Brain microvascular endothelial cell (primary cell): ENCODE measurements at regions not wholly inside any gene's neighbourhood (a gene's known extent, or its start where the extent isn't known, plus 50 kb on each side); places are given as distances from the start of the nearest gene placed in this dataset.

ENCODE experiments used
- DNase-seq: peaks from one replicate; pipeline ENCODE4 v3.0.0-alpha.2; 2020
- H3K27ac ChIP-seq: fragments of 250-450 bp; sonication (Bioruptor Pico); 2 replicates; pipeline ENCODE4 v1.5.1; 2020; ENCODE audit warnings: mild to moderate bottlenecking, moderate library complexity
- H3K27me3 ChIP-seq: fragments of 250-450 bp; sonication (Bioruptor Pico); replicated peaks from 2 replicates; pipeline ENCODE4 v1.5.1; 2020; ENCODE audit warnings: mild to moderate bottlenecking
- H3K36me3 ChIP-seq: fragments of 250-450 bp; sonication (Bioruptor Pico); replicated peaks from 2 replicates; pipeline ENCODE4 v1.5.1; 2020; ENCODE audit warnings: mild to moderate bottlenecking
- H3K4me3 ChIP-seq: 2 replicates; pipeline ENCODE4 v1.5.1; 2011; ENCODE audit warnings: low read depth, mild to moderate bottlenecking, control low read depth, low read length, moderate library complexity
- in situ Hi-C: cut with HindIII; loops from 2 replicates; pipeline ENCODE4 v1.10.0; 2017; ENCODE audit warnings: low sequenced_read_pairs, low pct_ligation_motif_present
- TF ChIP-seq, protein P1 (sequence below): IDR thresholded peaks from 2 replicates; pipeline ENCODE4 v1.5.1; 2011; ENCODE audit warnings: low read depth, mild to moderate bottlenecking, moderate library complexity, low read length, control low read depth, inconsistent platforms; ENCODE audit errors: missing control alignments

DNA sequence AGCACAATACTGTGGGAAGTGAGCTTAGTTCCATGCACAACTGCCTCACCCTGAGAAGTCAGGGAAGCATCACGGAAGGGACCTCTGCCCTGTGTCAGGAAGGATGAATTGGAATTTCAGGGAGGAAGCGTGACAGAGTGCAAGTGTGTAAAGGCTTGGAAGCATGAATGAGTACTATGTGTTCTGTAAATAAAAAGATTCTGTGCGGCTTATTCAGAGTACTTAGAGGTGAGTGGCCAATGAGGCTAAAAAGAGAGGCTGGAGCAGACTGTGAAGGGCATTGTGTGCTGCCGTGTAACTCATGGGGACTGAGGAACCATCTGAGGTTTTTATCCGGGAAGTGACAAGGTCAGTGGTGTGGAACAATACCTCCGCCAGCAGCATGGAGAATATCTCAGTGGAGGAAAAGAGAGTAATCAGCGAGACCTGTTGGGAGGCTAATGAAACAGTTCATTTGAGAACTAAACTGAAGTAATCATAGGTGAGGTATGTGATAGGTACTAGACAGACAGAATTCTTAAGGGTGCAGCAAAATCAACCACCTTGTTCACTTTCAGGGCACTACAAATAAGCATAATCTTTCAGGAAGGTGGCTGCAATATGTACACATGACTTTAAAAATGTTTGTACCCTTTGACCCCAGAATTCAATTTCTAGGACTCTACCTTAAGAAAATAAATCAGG lies 64.9 kb upstream of the SPRED1 start:
- no peaks in the 10 kb centered on the region for H3K27me3 ChIP-seq
- no peak overlapping the region for H3K4me3 ChIP-seq
- H3K36me3 ChIP-seq: no peaks in the 10 kb centered on the region
- TF ChIP-seq, protein P1, sequence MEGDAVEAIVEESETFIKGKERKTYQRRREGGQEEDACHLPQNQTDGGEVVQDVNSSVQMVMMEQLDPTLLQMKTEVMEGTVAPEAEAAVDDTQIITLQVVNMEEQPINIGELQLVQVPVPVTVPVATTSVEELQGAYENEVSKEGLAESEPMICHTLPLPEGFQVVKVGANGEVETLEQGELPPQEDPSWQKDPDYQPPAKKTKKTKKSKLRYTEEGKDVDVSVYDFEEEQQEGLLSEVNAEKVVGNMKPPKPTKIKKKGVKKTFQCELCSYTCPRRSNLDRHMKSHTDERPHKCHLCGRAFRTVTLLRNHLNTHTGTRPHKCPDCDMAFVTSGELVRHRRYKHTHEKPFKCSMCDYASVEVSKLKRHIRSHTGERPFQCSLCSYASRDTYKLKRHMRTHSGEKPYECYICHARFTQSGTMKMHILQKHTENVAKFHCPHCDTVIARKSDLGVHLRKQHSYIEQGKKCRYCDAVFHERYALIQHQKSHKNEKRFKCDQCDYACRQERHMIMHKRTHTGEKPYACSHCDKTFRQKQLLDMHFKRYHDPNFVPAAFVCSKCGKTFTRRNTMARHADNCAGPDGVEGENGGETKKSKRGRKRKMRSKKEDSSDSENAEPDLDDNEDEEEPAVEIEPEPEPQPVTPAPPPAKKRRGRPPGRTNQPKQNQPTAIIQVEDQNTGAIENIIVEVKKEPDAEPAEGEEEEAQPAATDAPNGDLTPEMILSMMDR: no peak
- DNase-seq: no peak
- no peak overlapping the region for H3K27ac ChIP-seq
- in situ Hi-C loops: no loop called here

DNA sequence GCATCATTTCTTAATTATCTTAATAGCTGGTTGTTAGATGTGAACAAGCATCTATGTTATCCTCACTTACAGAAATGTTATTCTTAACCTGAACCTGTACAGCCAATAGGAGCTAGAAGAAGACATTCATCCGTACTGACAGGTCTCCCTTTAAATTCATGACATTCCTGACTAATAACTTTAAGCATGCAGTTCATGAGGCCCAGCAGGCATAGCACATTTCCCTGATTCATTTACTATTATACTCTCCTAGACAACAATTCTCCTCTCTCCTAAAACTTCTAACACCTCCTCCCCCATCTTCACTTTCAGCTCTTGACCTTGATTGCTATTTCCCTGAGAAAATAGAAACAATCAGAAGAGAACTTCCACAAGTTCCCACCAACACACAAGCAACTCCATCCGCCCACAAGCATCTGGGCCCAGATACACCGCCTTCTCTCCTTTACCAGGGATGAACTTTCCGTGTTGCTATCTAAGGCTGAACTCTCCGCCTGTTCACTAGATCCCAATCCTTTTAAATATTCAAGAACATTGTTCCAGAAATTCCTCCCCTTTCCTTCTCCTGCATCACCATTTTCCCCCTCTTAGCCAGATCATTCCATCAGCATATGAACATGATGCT lies 62.9 kb upstream of the SPRED1 start:
- TF ChIP-seq, protein P1: no peak
- H3K4me3 ChIP-seq: no peak overlapping the region
- DNase-seq: no peak
- no peaks in the 10 kb centered on the region for H3K27me3 ChIP-seq
- no peak overlapping the region for H3K27ac ChIP-seq
- no peaks in the 10 kb centered on the region for H3K36me3 ChIP-seq
- in situ Hi-C loops: no loop called here

DNA sequence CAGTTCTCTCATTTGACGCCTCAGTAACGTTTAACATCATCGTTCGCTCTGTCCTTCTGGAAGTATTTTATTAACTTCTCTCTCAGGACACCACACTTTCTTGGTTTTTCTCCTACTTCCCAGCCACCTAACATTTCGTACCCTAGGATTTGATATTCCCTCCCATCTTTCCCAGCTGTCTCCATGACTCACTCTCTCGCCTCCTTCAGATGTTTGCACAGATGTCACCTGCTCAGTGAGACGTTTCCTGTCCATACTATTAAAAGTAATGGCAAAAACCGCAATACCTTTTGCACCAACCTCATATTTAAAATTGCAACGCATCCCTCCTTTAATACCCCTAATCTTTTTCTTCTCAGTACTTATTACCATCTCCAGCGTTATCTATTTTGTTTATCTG lies 62.1 kb upstream of the SPRED1 start:
- no peak for DNase-seq
- no peaks in the 10 kb centered on the region for H3K27me3 ChIP-seq
- in situ Hi-C loops: no loop called here
- H3K4me3 ChIP-seq: no peak overlapping the region
- no peaks in the 10 kb centered on the region for H3K36me3 ChIP-seq
- no peak overlapping the region for H3K27ac ChIP-seq
- TF ChIP-seq, protein P1: no peak

DNA sequence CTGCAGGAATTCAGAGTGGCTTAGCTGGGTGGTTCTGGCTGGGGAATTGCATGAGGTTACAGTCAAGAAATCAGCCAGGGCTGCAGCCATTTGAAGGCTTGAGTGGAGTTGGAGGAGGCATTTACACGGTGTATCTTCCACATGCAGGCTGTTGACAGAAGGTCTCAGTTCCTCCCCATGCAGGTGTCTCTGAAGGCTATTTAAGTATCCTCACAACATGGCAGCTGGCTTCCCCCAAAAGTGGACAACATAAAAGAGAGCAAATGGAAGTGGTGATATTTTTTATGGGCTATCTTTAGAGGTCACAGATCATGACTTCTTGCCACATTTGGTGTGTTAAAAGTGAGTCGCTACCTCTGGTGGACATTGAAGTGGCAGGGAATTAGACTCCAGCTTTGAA lies 60.1 kb upstream of the SPRED1 start:
- TF ChIP-seq, protein P1: no peak
- DNase-seq: no peak
- H3K4me3 ChIP-seq: no peak overlapping the region
- no peaks in the 10 kb centered on the region for H3K27me3 ChIP-seq
- H3K27ac ChIP-seq: no peak overlapping the region
- no peaks in the 10 kb centered on the region for H3K36me3 ChIP-seq
- in situ Hi-C loops: no loop called here

DNA sequence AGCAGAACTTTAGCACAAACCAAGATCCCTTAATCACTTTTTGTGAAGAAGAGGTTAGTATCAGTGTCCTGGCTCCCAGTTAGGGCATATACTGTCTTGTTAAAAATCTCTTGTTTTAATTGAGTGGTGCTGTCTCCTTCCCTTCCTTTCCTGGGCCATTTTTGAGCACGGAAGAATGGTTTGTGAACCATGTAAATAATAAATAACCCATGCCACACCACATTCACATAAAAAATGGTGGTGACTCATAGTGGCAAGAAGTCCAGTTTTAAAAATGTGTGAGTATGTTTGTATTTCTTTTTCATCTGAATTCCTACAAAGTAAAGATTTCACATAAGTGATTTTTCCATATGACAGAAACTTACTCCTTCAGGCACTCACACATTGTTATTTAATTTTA lies 59.1 kb upstream of the SPRED1 start:
- Histone ChIP-seq H3K27ac (no peak overlapping the region), H3K36me3 (no peaks in the 10 kb centered on the region), H3K4me3 (no peak overlapping the region), H3K27me3 (no peaks in the 10 kb centered on the region)
- in situ Hi-C loops: no loop called here
- DNase-seq: no peak
- TF ChIP-seq, protein P1: no peak
